ENCODE measurements at regions not wholly inside any gene's neighbourhood (a gene's known extent, or its start where the extent isn't known, plus 50 kb on each side); places are given as distances from the start of the nearest gene placed in this dataset.

- TF ChIP-seq, protein P1, sequence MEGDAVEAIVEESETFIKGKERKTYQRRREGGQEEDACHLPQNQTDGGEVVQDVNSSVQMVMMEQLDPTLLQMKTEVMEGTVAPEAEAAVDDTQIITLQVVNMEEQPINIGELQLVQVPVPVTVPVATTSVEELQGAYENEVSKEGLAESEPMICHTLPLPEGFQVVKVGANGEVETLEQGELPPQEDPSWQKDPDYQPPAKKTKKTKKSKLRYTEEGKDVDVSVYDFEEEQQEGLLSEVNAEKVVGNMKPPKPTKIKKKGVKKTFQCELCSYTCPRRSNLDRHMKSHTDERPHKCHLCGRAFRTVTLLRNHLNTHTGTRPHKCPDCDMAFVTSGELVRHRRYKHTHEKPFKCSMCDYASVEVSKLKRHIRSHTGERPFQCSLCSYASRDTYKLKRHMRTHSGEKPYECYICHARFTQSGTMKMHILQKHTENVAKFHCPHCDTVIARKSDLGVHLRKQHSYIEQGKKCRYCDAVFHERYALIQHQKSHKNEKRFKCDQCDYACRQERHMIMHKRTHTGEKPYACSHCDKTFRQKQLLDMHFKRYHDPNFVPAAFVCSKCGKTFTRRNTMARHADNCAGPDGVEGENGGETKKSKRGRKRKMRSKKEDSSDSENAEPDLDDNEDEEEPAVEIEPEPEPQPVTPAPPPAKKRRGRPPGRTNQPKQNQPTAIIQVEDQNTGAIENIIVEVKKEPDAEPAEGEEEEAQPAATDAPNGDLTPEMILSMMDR (IDR thresholded peaks at IDR 0.05), result no peak
- no peak for TF ChIP-seq POLR2A (IDR thresholded peaks at IDR 0.05)
- no peak for TF ChIP-seq POLR2AphosphoS5 (IDR thresholded peaks at IDR 0.05)
Observed at GRCh38 chr11:97367406-97368083, 977.7 kb downstream of the JRKL start.

Data from sigmoid colon (tissue), 4 donors.